ENCODE measurements at regions not wholly inside any gene's neighbourhood (a gene's known extent, or its start where the extent isn't known, plus 50 kb on each side); places are given as distances from the start of the nearest gene placed in this dataset.

GRCh38 chr11:116329354-116330090 is 443.3 kb downstream of the BUD13 start:
- no peak for TF ChIP-seq CTCF (IDR thresholded peaks at IDR 0.05)
- no peak for TF ChIP-seq NRF1 (IDR thresholded peaks at IDR 0.05; ENCODE audit: low read depth, low read length)
- no peak for TF ChIP-seq TCF12 (IDR thresholded peaks at IDR 0.05)
- TF ChIP-seq TAF1 (IDR thresholded peaks at IDR 0.05; ENCODE audit: borderline replicate concordance, low read depth, low read length) = no peak
- TF ChIP-seq FOXM1 (IDR thresholded peaks at IDR 0.05; ENCODE audit: low read depth) = no peak
- no peak for TF ChIP-seq RFX5 (IDR thresholded peaks at IDR 0.05; ENCODE audit: low read length)
- no peak for TF ChIP-seq SMC3 (IDR thresholded peaks at IDR 0.05; ENCODE audit: low read depth, low read length)
- no peak for TF ChIP-seq PBX3 (IDR thresholded peaks at IDR 0.05)

All from SK-N-SH (cell line).